ENCODE measurements at regions not wholly inside any gene's neighbourhood (a gene's known extent, or its start where the extent isn't known, plus 50 kb on each side); places are given as distances from the start of the nearest gene placed in this dataset.
"Not testable (repeated sequence)": the region's sequence is repeated elsewhere in the genome, so short reads cannot be mapped to it uniquely, and the experiment has no call there.

- H3K27ac ChIP-seq (ENCODE audit: low read depth, low read length), result no peak overlapping the region
- H3K36me3 ChIP-seq (ENCODE audit: control insufficient read depth in 5 of 5, insufficient read depth in 5 of 5, low read length in 5 of 5), result no peaks in the 10 kb centered on the region
- H3K4me3 ChIP-seq (ENCODE audit: low read depth in 1 of 5, low read length in 5 of 5), result no peak overlapping the region
- H3K9ac ChIP-seq (ENCODE audit: low read length in 5 of 5), result no peak overlapping the region
- H3K9me3 ChIP-seq (ENCODE audit: control insufficient read depth in 5 of 5, low read length in 5 of 5), result no peaks in the 10 kb centered on the region
- H3K4me1 ChIP-seq (ENCODE audit: control insufficient read depth in 5 of 5, insufficient read depth in 5 of 5, low read length in 5 of 5), result peaks cover 0 to 4% (median 0%) of the 10 kb centered on the region in 5 donors
- H3K27me3 ChIP-seq (ENCODE audit: control insufficient read depth in 5 of 5, insufficient read depth in 4 of 5, low read length in 5 of 5), result no peaks in the 10 kb centered on the region
Measured at GRCh38 chrX:915427-916229, 285.0 kb downstream of the SHOX start.

DNA sequence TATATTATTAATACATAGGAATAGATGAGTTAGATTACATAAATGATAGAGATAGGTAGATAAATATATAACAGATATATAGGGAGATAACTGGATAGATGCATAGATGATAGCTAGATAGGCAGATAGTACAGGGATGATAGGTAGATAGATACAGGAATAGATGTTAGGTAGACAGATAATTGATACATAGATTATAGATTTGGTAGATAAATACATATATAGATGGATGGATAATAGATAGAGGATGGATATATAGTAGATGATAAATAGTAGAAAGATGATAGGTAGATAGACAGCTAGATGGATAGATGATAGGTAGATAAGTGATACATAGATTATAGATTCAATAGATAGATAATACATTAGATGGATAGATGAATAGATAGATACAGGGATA, 283.6 kb downstream of the SHOX start:
- Histone ChIP-seq H3K36me3 (ENCODE audit: control insufficient read depth in 5 of 5, insufficient read depth in 5 of 5, low read length in 5 of 5) (no peaks in the 10 kb centered on the region), H3K27ac (ENCODE audit: low read depth, low read length) (no peak overlapping the region), H3K9me3 (ENCODE audit: control insufficient read depth in 5 of 5, low read length in 5 of 5) (peaks cover 0 to 4% (median 0%) of the 10 kb centered on the region in 5 donors), H3K9ac (ENCODE audit: low read length in 5 of 5) (no peak overlapping the region), H3K4me1 (ENCODE audit: control insufficient read depth in 5 of 5, insufficient read depth in 5 of 5, low read length in 5 of 5) (no peaks in the 10 kb centered on the region), H3K27me3 (ENCODE audit: control insufficient read depth in 5 of 5, insufficient read depth in 4 of 5, low read length in 5 of 5) (no peaks in the 10 kb centered on the region), H3K4me3 (ENCODE audit: low read depth in 1 of 5, low read length in 5 of 5) (no peak overlapping the region)

- Histone ChIP-seq H3K27me3 (ENCODE audit: control insufficient read depth in 5 of 5, insufficient read depth in 4 of 5, low read length in 5 of 5) (no peaks in the 10 kb centered on the region), H3K9ac (ENCODE audit: low read length in 5 of 5) (no peak overlapping the region), H3K4me1 (ENCODE audit: control insufficient read depth in 5 of 5, insufficient read depth in 5 of 5, low read length in 5 of 5) (no peaks in the 10 kb centered on the region), H3K27ac (ENCODE audit: low read depth, low read length) (no peak overlapping the region), H3K9me3 (ENCODE audit: control insufficient read depth in 5 of 5, low read length in 5 of 5) (peaks cover 0 to 4% (median 0%) of the 10 kb centered on the region in 5 donors), H3K4me3 (ENCODE audit: low read depth in 1 of 5, low read length in 5 of 5) (no peak overlapping the region), H3K36me3 (ENCODE audit: control insufficient read depth in 5 of 5, insufficient read depth in 5 of 5, low read length in 5 of 5) (no peaks in the 10 kb centered on the region)
Measured at GRCh38 chrX:912677-913076, 282.1 kb downstream of the SHOX start.

GRCh38 chrX:909068-909467, 278.5 kb downstream of the SHOX start:
- H3K4me3 ChIP-seq (ENCODE audit: low read depth in 1 of 5, low read length in 5 of 5); H3K9ac ChIP-seq (ENCODE audit: low read length in 5 of 5); H3K9me3 ChIP-seq (ENCODE audit: control insufficient read depth in 5 of 5, low read length in 5 of 5); H3K4me1 ChIP-seq (ENCODE audit: control insufficient read depth in 5 of 5, insufficient read depth in 5 of 5, low read length in 5 of 5); H3K36me3 ChIP-seq (ENCODE audit: control insufficient read depth in 5 of 5, insufficient read depth in 5 of 5, low read length in 5 of 5); H3K27me3 ChIP-seq (ENCODE audit: control insufficient read depth in 5 of 5, insufficient read depth in 4 of 5, low read length in 5 of 5); H3K27ac ChIP-seq (ENCODE audit: low read depth, low read length): not testable (repeated sequence)

- Histone ChIP-seq H3K27me3 (ENCODE audit: control insufficient read depth in 5 of 5, insufficient read depth in 4 of 5, low read length in 5 of 5) (peaks cover 0 to 4% (median 0%) of the 10 kb centered on the region in 5 donors), H3K4me1 (ENCODE audit: control insufficient read depth in 5 of 5, insufficient read depth in 5 of 5, low read length in 5 of 5) (no peaks in the 10 kb centered on the region), H3K9me3 (ENCODE audit: control insufficient read depth in 5 of 5, low read length in 5 of 5) (peaks cover 0 to 5% (median under 1%) of the 10 kb centered on the region in 5 donors), H3K27ac (ENCODE audit: low read depth, low read length) (no peak overlapping the region), H3K36me3 (ENCODE audit: control insufficient read depth in 5 of 5, insufficient read depth in 5 of 5, low read length in 5 of 5) (no peaks in the 10 kb centered on the region), H3K4me3 (ENCODE audit: low read depth in 1 of 5, low read length in 5 of 5) (no peak overlapping the region), H3K9ac (ENCODE audit: low read length in 5 of 5) (no peak overlapping the region)
Measured at GRCh38 chrX:906586-906985, 276.0 kb downstream of the SHOX start.

DNA sequence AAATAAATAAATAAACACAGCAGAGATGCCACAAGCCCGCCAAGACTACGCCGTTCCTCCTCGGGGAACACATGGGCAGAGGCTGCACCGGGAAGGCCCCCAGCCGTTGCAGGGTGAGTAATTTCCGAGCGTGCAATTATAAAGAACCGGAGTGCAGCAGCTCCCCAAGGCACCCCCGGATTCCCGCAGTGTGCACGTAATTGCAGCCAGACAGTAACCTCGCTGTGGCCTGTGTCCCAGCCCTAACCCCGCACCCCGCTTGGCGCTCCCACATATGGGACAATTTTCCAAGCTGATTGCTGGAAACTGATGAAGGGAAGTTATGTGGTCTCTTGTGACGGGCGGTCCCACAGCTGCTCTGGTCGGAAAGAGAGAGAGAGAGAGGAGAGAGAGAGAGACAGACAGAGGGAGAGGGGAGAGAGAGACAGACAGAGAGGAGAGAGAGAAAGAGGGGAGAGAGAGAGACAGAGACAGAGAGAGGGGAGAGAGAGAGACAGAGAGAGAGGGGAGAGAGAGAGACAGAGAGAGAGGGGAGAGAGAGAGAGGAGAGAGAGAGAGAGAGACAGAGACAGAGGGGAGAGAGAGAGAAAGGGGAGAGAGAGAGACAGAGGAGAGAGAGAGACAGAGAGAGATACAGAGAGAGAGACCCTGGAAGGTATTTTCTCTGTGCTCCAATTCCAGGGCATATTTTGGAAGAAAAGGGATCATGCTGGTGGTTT, 275.4 kb downstream of the SHOX start:
- H3K27ac ChIP-seq (ENCODE audit: low read depth, low read length), result no peak overlapping the region
- H3K9me3 ChIP-seq (ENCODE audit: control insufficient read depth in 5 of 5, low read length in 5 of 5), result peaks cover 0 to 9% (median 3%) of the 10 kb centered on the region in 5 donors
- H3K4me3 ChIP-seq (ENCODE audit: low read depth in 1 of 5, low read length in 5 of 5), result no peak overlapping the region
- no peaks in the 10 kb centered on the region for H3K36me3 ChIP-seq (ENCODE audit: control insufficient read depth in 5 of 5, insufficient read depth in 5 of 5, low read length in 5 of 5)
- peaks cover 0 to 4% (median 0%) of the 10 kb centered on the region in 5 donors for H3K27me3 ChIP-seq (ENCODE audit: control insufficient read depth in 5 of 5, insufficient read depth in 4 of 5, low read length in 5 of 5)
- H3K9ac ChIP-seq (ENCODE audit: low read length in 5 of 5), result no peak overlapping the region
- no peaks in the 10 kb centered on the region for H3K4me1 ChIP-seq (ENCODE audit: control insufficient read depth in 5 of 5, insufficient read depth in 5 of 5, low read length in 5 of 5)

DNA sequence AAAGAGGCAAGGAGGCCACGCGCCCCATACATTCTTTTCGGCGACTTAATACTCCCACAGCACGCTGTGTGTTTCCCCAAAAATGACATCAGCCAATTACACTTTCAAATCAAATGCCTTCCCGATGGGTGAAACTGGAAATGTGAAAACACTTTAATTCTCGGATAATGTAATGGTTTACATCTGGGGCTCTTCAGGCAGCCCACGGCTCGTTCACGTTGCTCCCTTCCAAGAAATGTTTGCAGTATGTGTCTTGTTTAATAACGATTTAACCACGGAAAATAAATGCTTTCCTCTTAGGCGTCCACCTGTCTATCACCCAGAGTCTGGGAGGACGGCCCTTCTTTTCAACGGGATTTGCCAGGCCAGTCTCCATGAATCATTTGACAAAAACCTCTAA, 272.5 kb downstream of the SHOX start:
- Histone ChIP-seq H3K4me1 (ENCODE audit: control insufficient read depth in 5 of 5, insufficient read depth in 5 of 5, low read length in 5 of 5) (no peaks in the 10 kb centered on the region), H3K9ac (ENCODE audit: low read length in 5 of 5) (no peak overlapping the region), H3K27ac (ENCODE audit: low read depth, low read length) (no peak overlapping the region), H3K36me3 (ENCODE audit: control insufficient read depth in 5 of 5, insufficient read depth in 5 of 5, low read length in 5 of 5) (no peaks in the 10 kb centered on the region), H3K27me3 (ENCODE audit: control insufficient read depth in 5 of 5, insufficient read depth in 4 of 5, low read length in 5 of 5) (peaks cover 0 to 4% (median 0%) of the 10 kb centered on the region in 5 donors), H3K9me3 (ENCODE audit: control insufficient read depth in 5 of 5, low read length in 5 of 5) (peaks cover 0 to 8% (median 4%) of the 10 kb centered on the region in 5 donors), H3K4me3 (ENCODE audit: low read depth in 1 of 5, low read length in 5 of 5) (no peak overlapping the region)

GRCh38 chrX:896256-896655, 265.7 kb downstream of the SHOX start:
- peaks cover 3 to 39% (median 29%) of the 10 kb centered on the region in 5 donors for H3K9me3 ChIP-seq (ENCODE audit: control insufficient read depth in 5 of 5, low read length in 5 of 5)

DNA sequence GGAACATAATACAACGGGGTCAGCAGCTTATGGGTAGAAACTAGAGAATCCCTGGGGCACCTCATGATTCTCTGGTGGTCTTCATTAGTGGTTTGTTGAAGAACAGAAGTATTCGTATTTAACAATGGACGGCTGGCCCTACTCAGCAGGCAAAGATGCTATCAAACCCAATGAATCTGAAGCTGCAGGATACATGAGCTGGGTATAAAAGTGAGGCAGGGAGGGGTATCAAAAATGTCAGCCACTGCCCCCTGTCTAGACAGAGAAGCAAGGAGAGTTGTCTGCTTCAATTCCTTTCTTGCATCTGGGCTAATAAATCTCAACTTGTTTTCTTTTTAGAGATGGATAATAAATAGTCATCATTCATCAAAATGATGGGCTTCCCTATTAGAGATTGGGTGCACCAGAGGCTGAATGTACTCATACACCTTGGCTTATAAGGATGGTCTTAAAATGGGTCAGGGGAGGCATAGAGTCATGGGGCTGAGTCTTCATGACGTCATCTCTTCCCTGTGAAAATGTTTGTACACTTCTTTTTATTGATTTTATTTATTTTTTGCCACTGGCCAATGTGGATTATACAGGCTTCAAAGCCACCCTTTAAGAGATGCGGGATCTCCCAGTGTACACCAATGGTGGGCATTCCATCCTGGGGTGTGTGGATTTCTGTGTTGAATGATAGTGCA, 259.5 kb downstream of the SHOX start:
- Histone ChIP-seq H3K9me3 (ENCODE audit: control insufficient read depth in 5 of 5, low read length in 5 of 5) (peaks cover 9 to 45% (median 34%) of the 10 kb centered on the region in 5 donors), H3K4me3 (ENCODE audit: low read depth in 1 of 5, low read length in 5 of 5) (no peak overlapping the region), H3K9ac (ENCODE audit: low read length in 5 of 5) (no peak overlapping the region), H3K4me1 (ENCODE audit: control insufficient read depth in 5 of 5, insufficient read depth in 5 of 5, low read length in 5 of 5) (no peaks in the 10 kb centered on the region), H3K36me3 (ENCODE audit: control insufficient read depth in 5 of 5, insufficient read depth in 5 of 5, low read length in 5 of 5) (no peaks in the 10 kb centered on the region), H3K27ac (ENCODE audit: low read depth, low read length) (no peak overlapping the region), H3K27me3 (ENCODE audit: control insufficient read depth in 5 of 5, insufficient read depth in 4 of 5, low read length in 5 of 5) (no peaks in the 10 kb centered on the region)

More at GRCh38 chrX:896256-896655, 265.7 kb downstream of the SHOX start:
- no peaks in the 10 kb centered on the region for H3K4me1 ChIP-seq (ENCODE audit: control insufficient read depth in 5 of 5, insufficient read depth in 5 of 5, low read length in 5 of 5)
- H3K36me3 ChIP-seq (ENCODE audit: control insufficient read depth in 5 of 5, insufficient read depth in 5 of 5, low read length in 5 of 5), result no peaks in the 10 kb centered on the region
- no peak overlapping the region for H3K27ac ChIP-seq (ENCODE audit: low read depth, low read length)
- H3K9ac ChIP-seq (ENCODE audit: low read length in 5 of 5), result no peak overlapping the region
- no peaks in the 10 kb centered on the region for H3K27me3 ChIP-seq (ENCODE audit: control insufficient read depth in 5 of 5, insufficient read depth in 4 of 5, low read length in 5 of 5)
- H3K4me3 ChIP-seq (ENCODE audit: low read depth in 1 of 5, low read length in 5 of 5), result no peak overlapping the region

- not testable (repeated sequence) for H3K9ac ChIP-seq (ENCODE audit: low read length in 5 of 5); H3K27me3 ChIP-seq (ENCODE audit: control insufficient read depth in 5 of 5, insufficient read depth in 4 of 5, low read length in 5 of 5); H3K36me3 ChIP-seq (ENCODE audit: control insufficient read depth in 5 of 5, insufficient read depth in 5 of 5, low read length in 5 of 5); H3K27ac ChIP-seq (ENCODE audit: low read depth, low read length); H3K4me1 ChIP-seq (ENCODE audit: control insufficient read depth in 5 of 5, insufficient read depth in 5 of 5, low read length in 5 of 5); H3K4me3 ChIP-seq (ENCODE audit: low read depth in 1 of 5, low read length in 5 of 5)
- peaks cover 9 to 37% (median 28%) of the 10 kb centered on the region in 5 donors for H3K9me3 ChIP-seq (ENCODE audit: control insufficient read depth in 5 of 5, low read length in 5 of 5)
Measured at GRCh38 chrX:887724-888123, 257.1 kb downstream of the SHOX start.

Data from subcutaneous abdominal adipose tissue (tissue), 5 donors.